ENCODE measurements at regions not wholly inside any gene's neighbourhood (a gene's known extent, or its start where the extent isn't known, plus 50 kb on each side); places are given as distances from the start of the nearest gene placed in this dataset.
A peak's percentile ranks its signal among the peaks of the same experiment; 100 is the strongest.

DNA sequence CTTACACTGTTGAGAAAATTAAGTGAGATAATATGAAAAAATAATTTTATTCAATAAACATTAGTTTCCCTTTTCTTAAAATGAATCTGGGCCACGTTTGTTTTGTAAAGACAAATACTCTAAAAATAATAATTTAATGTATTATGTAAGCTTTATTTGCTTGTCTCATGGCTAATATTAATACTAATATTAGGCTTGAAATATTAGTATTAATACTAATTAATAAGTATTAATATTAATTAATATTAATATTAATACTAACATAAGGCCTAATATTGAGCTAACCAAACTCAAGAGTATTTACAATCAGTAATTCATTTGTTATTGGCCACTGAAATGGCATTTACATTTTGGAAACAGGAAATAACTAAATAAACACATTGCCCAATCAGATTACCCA, 280.1 kb upstream of the ESRRG start:
- DNase-seq (ENCODE audit: low read depth, low spot score) = no peak

DNA sequence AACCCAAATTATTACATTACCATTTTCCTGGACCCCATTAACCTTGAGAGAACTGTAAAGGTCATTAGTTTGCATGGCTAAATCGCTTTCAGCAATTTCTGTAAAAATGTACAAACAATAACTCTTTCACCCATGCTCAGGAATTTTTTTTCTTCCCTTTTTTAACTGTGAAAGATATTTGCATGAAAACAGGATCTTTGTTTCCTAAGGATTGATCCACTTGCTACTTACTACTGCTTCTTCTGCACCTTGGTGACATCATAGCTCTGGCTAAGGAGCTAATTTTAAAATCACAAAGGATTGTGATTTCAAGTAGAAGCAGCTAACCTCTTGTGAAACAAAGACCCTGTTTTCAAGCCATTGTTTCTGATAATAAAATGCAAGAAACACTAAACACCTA, 274.6 kb upstream of the ESRRG start:
- DNase-seq (ENCODE audit: low read depth, low spot score) = no peak

DNA sequence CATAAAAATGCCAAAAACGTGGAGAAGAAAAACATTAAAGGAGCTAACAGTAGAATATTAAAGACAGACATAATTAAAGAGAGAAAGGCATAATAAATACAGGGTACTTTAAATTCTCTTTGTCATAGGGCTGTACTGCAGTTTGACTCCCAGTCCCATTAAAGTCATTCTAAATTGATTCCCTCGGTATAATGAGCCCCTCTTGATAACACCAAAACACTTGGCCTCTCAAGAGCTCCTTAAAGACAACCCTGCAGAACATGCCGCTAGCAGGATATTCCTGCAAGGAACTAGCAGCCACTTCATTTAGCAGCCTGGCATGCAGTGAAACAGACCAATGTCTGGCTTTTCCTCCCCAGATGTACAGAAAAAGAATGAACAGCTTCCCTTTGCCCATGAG, 273.8 kb upstream of the ESRRG start:
- DNase-seq (ENCODE audit: low read depth, low spot score) = no peak

DNA sequence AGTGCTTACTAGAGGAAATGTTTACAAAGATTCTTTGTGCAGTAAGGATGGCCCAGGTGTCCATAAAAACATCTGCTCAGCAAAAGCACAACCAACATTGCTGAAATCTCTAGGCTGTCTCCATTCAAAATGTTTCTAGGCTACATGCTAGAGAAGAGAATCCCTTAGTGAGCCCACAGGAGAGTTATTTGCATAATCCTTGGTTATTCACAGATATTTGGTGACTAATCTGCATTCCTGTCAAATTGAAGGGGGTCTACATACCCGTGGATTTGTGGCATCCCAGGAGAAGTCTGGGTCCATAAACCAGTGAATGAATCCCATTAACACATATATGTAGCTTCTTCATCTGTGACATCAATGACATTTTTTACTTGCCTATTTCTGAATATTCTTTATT, 261.3 kb upstream of the ESRRG start:
- DNase-seq (ENCODE audit: low read depth, low spot score) = no peak

DNA sequence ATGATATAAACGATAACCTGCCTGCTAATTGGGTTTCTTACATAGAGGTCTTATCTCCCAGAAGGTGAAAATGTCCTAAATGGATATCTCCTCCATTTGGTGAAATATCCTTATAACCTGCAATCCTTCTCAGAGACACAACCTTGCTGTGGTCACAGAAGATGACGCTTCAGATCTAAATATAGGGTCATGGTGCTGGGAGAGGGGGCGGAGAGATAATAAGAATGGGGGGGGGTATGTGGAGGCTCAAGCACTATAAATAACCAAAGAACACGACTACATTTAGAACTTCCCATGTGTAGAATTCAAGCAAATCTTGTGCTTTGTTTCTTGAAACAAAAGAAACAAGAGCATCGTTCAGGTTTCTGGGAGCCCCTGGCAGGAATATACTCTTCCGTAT, 260.6 kb upstream of the ESRRG start:
- no peak for DNase-seq (ENCODE audit: low read depth, low spot score)

DNA sequence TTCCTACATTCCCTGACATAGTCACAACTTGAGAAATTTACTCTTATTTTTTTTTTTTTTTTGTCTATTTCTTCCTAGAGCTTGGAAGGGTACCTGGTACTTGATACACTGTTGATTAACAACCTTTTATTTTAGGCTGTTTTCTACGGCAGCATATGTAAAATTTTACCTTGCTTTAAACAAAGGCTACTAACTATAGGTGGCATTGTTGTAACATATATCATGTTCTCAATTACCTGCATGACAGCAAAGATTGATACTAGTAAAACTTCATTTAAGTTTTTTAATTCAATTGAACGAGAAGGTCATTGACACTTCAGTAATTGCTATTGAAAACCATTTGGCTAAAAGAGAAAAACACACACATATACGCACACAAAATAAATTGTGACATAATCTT, 238.3 kb upstream of the ESRRG start:
- DNase-seq (ENCODE audit: low read depth, low spot score) = no peak

DNA sequence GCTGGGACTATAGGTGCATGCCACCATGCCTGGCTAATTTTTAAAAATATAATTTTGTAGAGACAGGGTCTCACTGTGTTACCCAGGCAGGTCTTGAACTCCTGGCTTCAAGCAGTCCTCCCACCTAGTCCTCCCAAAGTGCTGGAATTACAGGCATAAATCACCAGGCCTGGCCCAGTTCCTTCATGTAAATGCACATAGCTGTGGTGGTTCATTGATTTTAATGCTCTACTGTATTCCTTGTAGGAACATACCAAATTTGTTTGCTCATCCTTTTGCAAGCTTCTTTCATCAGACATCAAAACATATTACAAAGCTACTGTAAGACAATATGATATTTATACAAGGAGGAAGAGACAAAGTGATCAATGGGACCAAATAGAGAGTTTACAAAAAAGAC, 237.5 kb upstream of the ESRRG start:
- DNase-seq (ENCODE audit: low read depth, low spot score) = no peak

DNA sequence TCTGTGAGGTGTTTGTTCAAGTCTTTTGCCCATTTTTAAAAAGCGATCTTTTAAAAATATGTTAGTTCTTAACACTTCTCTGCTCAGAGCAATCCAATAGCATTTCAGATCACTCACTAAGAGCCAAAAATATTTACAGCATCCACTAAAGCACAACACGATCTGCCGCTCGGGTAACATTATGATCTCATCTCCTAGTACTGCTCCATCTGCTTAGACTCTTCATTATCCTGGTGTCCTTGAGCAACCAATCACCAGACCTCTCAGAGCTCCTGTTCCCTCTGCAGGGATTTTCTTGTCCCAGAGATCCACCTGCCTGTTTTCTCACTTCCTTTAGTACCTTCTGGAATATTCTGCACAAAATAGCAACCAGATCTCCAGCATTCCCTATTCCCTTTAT, 235.3 kb upstream of the ESRRG start:
- no peak for DNase-seq (ENCODE audit: low read depth, low spot score)

DNA sequence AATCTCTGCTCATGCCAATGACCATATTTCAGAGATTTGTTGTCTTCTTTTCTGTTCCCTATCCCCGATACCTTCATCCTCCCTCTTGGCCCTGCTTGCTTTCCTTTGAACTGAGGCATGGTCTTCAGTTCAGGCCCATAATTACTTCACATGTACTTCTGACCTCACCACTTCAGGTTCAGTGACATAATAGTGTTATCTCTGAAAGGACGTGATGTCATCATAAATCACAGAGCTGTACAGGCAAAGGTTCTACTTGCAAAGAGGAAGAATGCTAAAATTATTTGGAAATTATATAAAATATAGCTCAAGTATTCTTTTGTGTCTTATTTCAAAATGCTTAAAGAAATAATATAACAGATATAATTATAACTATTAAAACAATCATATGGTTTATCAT, 230.3 kb upstream of the ESRRG start:
- no peak for DNase-seq (ENCODE audit: low read depth, low spot score)

DNA sequence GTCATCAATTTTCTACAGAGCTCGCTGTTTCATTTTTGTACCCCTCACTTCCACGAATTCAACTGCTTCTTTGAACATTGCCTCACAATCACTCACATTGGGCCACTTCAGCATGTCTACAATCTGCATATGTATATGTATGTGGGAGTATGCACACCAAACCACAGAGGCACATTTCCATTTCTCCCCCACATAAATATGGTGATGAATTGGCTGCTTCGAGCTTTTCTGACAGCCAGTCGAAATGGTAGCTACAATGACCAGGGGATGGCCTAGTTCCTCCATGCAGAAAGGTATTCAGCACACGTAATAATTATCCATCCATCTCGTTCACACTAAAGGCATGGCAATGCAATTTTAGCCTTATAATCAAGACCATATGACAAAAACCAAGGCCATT, 229.6 kb upstream of the ESRRG start:
- DNase-seq (ENCODE audit: low read depth, low spot score) = no peak

DNA sequence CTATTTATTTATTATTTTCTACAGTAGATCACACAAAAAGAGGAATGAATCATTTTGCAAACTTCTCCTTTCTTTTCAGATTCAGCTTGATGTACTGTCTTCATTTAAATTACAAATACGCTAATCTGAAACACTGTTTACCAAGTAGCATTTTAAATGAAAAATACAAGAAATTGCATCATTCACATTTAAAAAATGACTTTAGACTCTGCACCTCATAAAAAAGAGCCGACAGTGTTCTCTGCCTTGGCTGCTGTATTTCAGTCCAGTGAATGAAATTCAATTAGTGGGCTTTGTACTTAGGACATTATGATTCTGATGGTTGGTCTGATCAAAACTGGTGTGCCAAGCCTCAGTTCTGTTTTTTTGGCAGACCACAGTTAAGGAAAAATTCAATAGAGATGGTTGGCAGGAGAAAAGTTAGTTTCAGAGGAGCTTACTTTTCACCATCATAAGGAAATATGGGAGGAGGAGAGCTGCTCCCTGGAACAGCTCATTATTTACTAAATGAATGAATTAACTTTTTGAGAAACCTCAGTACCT, 222.4 kb upstream of the ESRRG start:
- no peak for DNase-seq (ENCODE audit: low read depth, low spot score)

DNA sequence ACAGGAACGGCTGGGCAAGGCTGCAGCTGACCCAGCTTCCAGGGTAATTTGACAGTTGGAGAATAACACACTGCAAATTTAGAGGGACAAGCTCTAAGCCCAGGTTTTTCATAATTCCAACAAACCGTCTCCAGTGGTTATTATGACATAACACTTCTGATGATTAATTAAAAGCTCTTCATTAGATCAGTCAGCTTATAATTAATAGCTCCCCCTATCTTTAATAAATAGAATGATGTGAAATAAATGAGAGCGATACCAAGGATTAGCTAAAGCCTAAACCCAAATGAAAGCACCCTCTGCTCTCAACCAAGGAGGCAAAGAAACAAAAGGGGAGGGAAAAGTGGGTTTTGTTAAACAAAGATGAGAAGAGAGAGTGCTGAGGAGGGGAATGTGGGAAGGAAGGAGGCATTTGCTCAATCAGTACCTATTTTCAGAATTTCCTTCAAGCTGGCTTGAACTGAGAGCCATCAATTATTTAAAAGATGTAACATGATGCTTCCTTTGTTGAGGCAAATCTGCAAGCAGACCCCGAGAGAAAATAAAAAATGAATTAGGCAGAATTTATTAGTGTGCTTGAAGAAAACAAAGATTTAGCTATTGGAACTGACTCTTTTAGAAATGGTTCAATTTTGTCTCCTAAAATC, 221.8 kb upstream of the ESRRG start:
- DNase-seq (ENCODE audit: low read depth, low spot score) = peak; percentile 25

DNA sequence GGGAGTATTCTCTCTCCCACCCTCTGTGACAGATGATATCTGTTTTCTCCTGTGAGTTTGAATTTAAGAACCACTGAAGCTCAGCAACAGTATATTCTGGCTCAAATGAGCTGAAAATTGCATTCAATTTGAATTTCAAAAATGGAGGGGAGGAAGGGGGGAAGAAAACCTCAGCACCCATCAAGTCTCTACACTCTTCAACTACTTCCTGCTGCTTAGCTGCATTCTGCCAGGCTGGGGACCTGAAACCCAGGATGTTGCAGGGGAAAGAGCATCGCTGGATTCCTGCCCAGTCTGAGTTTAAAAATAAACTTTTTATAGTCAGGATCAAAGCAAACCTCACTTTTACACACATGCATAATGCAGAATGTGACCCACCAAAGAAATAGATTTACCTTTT, 214.3 kb upstream of the ESRRG start:
- no peak for DNase-seq (ENCODE audit: low read depth, low spot score)

DNA sequence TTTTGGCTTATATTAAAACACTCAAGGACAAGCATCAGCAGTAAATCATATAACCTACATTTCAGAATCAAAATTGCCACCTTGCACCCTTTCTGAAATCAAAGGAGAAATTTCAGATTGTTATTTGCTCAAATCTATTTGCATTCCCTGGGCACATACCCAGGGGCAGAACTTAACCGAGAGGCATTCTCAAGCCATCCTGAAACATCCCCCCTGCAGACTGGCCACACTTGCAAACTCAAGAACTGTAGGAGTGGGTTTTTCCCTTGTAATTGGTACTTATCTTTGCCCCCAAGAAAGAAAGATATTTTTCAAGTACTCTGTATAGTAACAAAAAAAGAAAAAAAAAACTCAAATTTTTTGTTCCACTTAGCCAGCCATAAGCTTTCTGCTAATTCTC, 213.6 kb upstream of the ESRRG start:
- no peak for DNase-seq (ENCODE audit: low read depth, low spot score)

DNA sequence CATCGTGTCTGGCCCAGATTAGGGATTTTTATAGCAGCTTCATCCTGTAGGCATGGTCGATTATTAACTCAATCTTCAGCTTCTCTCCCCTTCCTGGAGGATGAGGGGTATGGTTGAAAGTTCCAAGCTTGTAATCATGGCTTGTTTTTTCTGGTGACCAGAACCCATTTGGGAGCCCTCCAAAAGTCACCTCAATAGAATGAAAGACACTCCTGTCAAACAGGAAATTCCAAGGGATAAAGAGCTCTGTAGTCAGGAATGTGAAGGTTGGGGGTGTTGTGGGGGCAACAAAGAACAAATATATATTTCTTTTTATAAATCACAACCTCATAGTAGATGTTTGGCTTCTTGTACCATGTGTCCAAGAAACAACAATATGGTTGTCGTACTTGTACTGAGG, 212.7 kb upstream of the ESRRG start:
- DNase-seq (ENCODE audit: low read depth, low spot score) = no peak

DNA sequence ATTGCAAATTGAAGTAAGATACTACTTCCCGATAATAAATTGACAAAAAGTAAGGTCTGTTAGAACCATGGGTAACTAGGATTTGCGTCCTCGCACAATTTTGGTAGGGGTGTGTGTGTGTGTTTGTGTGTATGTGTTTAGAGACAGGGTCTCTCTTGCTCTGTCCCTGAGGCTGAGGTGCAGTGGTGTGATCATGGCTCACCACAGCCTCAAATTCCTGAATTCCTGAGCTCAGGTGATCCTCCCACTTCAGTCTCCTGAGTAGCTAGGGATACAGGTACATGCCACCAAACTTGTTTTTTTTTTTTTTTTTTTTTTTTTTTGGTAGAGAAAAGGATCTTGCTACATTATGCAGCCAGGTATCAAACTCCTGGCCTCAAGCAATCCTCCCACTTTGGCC, 209.2 kb upstream of the ESRRG start:
- DNase-seq (ENCODE audit: low read depth, low spot score) = no peak

DNA sequence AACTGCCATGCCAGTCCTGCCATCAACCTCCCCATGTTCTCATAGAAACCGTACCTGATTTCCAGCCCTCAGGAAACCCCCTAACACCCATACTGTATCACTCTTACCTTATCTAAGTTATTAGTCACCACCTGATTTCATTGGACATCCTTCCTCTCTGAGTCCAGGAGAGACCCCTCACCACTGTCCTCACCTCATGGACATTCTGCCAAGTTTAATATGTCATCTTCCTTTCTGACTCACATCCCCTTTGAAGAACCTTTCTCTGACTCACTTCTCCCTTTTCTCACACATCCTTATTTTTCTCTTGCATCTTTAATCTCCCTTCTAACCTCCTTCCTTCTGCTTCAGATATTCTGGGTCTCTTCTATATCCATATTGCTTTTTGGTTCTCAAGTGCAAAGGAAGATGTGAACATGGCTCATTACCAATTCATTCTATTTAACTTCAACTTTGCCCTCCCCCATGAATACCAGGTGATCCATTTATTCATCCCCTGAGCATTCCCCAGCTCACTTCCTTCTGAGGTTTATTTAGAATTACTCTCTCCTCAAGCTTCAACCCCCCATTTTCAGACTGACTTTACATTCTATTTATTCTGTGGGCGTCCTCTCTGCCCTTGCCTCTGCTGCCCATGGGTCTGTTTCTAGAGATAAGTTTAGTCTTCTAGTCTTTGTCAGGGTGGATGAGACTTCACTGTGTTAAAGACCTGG, 206.8 kb upstream of the ESRRG start:
- no peak for DNase-seq (ENCODE audit: low read depth, low spot score)

DNA sequence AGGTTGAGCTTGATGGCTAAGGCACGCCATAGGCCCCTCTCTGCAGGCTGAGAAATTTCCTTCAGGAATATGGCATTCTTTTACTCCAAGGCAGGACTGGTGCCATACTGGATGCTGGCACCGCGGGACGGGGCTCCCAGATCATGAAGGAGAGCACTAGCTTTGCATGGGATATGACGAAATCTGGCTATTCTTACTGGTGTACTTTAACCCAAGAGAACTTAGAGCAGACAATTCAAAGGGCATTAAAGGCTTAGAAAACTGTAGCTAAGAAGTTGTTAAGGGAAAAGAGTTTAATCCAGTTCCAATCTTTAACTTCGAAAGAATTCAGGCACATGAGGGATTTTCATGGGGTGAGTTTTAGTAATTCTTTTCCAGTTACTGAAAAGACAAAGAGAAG, 204.4 kb upstream of the ESRRG start:
- DNase-seq (ENCODE audit: low read depth, low spot score) = no peak

DNA sequence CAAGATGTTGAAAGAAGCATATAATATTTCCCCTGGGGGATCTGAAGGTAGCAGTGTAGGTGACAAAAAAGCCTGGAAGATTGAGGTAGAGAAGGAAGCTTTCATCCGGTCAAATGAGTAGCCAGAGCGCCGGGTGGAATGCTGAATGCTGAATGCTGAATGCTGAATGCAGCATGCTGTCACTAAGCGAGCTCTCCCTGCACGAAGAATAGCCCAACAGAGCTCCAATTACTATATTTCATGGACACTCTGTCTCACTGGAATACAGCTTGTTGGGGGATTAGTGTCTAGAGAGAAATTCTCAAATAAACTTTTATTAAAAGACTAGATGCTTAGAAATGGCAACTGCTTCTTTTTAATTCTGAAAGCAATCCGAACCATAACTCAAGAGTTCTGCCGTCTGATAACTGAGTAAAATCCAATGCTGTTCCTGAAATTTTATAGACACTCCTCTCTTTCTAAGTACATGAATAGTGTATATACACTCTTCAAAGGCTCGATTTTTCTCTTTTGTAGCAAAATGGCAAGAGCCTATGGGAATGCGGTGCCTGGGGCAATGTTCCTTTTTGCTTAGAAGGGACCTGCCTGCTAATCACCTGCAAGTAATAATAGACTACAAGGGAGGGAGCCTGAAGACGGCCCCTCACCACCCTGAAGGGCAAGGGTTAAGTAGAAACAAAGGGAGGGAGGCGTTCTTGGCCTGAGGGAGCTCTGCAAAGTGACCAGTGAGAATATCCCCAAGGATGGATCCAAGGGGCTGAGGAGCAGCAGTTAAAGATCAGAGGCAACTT, 203.7 kb upstream of the ESRRG start:
- no peak for DNase-seq (ENCODE audit: low read depth, low spot score)

DNA sequence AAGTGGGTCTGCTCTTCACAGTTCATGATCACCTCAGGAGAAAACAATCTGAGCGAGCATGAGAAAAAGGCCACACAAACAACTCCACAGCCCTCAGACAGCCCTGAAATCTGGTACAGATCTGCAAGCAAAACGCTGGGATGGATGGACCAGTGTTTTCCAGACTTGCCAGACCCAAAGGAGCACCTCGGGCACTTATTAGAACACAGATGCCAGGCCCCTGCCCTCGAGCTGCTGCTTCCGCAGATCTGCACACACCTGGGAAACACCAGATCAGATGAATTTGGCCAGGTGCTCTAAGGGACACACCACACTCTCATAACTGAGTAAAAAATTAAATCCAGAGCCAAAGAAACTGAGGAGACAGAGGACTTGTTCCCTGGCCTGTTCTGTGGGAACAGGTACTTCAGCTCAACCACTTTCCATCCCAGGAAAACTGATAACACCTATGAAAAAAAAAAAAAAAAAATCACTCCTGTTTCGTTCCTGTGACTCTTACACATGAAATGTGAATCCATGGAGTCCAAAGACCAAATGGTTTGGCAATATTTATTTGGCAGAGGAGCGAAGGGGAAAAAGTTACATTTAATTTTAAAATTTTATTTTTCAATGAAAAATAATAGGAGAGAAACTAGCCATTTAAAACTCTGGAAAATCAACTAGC, 202.9 kb upstream of the ESRRG start:
- DNase-seq (ENCODE audit: low read depth, low spot score) = no peak

DNA sequence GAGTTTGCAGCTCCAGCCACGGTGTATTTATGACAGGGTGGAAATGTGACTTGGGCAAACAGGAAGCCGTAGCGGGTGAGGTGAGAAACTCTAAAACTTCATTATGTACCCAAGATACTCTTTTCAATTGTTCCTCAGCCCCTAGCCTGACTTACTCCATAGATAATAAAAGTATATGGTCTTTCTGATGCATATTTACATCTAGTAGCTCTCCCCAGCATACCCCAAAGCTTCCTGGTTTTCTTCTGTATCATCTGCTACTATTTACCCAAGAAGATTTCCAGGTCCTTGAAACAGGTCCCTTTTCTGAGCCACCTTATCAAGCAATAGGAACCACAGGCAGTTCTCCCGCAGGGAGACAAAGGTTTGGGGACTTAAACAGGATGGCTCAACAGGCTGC, 201.5 kb upstream of the ESRRG start:
- no peak for DNase-seq (ENCODE audit: low read depth, low spot score)

DNA sequence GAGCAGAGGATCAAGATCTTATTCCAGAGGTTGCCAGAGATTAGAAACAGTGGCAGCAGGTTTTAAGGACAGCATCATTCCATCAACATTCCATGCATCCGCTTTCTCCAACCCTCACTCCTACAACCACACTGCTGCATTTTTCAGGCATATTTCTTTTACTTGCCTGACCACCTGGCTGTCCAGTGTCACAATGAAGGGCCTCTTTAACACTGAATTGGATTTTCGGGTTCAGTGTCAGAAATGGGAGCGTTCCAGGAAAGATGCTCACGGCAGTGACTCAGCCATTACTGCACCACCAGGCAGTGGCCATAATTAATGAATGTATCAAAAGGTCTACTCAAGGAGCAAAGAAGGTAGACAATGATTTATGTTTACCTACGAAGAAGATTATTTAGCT, 200.4 kb upstream of the ESRRG start:
- no peak for DNase-seq (ENCODE audit: low read depth, low spot score)
